Gastrocnemius medialis (tissue), 4 donors: ENCODE measurements at regions not wholly inside any gene's neighbourhood (a gene's known extent, or its start where the extent isn't known, plus 50 kb on each side); places are given as distances from the start of the nearest gene placed in this dataset.

ENCODE experiments used
- ATAC-seq, 2 donors: fragments of 150-250 bp; one replicate each; pipeline ENCODE4 v1.9.1; 2016
- DNase-seq, 2 donors: peaks; one replicate each; pipeline ENCODE4 v3.0.0-alpha.2; 2019
- H3K27ac ChIP-seq, 4 donors: fragments of 200-600 bp; sonication (generic); 1 replicate in 1 of 4; 2 replicates in 3 of 4; pipeline ENCODE4 v1.5.1; 2016 to 2018; ENCODE audit warnings: mild to moderate bottlenecking in 2 of 4, moderate library complexity in 1 of 4
- H3K27me3 ChIP-seq, 3 donors: fragments of 200-600 bp; sonication (generic) in 2 of 3; 1 replicate in 1 of 3; 2 replicates in 2 of 3; pipeline versions ENCODE4 v1.5.1 to v1.6.0; 2016 to 2019; ENCODE audit warnings: mild to moderate bottlenecking in 1 of 3, moderate library complexity in 1 of 3
- H3K36me3 ChIP-seq, 2 donors: fragments of 200-600 bp; sonication (generic) in 1 of 2; one replicate each; pipeline ENCODE4 v1.5.1; 2017 to 2018
- H3K4me1 ChIP-seq, 2 donors: fragments of 200-600 bp; sonication (generic) in 1 of 2; one replicate each; pipeline ENCODE4 v1.5.1; 2016 to 2017; ENCODE audit warnings: mild to moderate bottlenecking in 2 of 2
- H3K4me3 ChIP-seq, 4 donors: fragments of 200-600 bp; sonication (generic) in 3 of 4; 1 replicate in 1 of 4; 2 replicates in 3 of 4; pipeline ENCODE4 v1.5.1; 2016 to 2019; ENCODE audit warnings: mild to moderate bottlenecking in 2 of 4
- H3K9me3 ChIP-seq, 3 donors: fragments of 200-600 bp; sonication (generic) in 2 of 3; 1 replicate in 1 of 3; 2 replicates in 2 of 3; pipeline ENCODE4 v1.5.1; 2016 to 2019
- CTCF ChIP-seq, 5 experiments: fragments of 450-650 bp in 3 of 5; fragments of 200-600 bp in 2 of 5; sonication (generic) in 2 of 5; IDR thresholded peaks in 4 of 5; conservative IDR thresholded peaks in 1 of 5; 1 replicate in 4 of 5; 2 replicates in 1 of 5; pipeline ENCODE4 v1.5.1; 2016 to 2019; ENCODE audit warnings: antibody characterized with exemption in 5 of 5, mild to moderate bottlenecking in 3 of 5, moderate library complexity in 3 of 5
- POLR2A ChIP-seq, 2 donors: fragments of 450-650 bp; IDR thresholded peaks; one replicate each; pipeline ENCODE4 v1.6.1; 2017; ENCODE audit warnings: antibody characterized with exemption in 2 of 2, mild to moderate bottlenecking in 2 of 2, moderate library complexity in 2 of 2
- in situ Hi-C, 4 donors: fragments of 200-750 bp; cut with MboI; loops; one replicate each; pipeline versions ENCODE4 v1.15.0 to v1.8.0; 2017; ENCODE audit warnings: low sequenced_read_pairs in 4 of 4
- intact Hi-C: fragments of 100-400 bp; cut with DNase I; formaldehyde crosslinking; loops from one replicate; pipeline ENCODE4 v1.15.1; 2023; ENCODE audit warnings: low total_unique reads

- Histone ChIP-seq H3K27me3 (no peaks in the 10 kb centered on the region), H3K36me3 (no peaks in the 10 kb centered on the region), H3K27ac (no peak overlapping the region), H3K4me3 (no peak overlapping the region), H3K4me1 (no peaks in the 10 kb centered on the region), H3K9me3 (no peaks in the 10 kb centered on the region)
- DNase-seq: no peak
- ATAC-seq: no peak
- in situ Hi-C loops: no loop called here
- no peak for TF ChIP-seq POLR2A (IDR thresholded peaks at IDR 0.05)
- TF ChIP-seq CTCF (IDR thresholded peaks at IDR 0.05 in 4 of 5, conservative IDR thresholded peaks at IDR 0.05 in 1 of 5): no peak
- intact Hi-C loops: no loop called here
Observed at GRCh38 chrX:65925592-65925991, 114.3 kb downstream of the VSIG4 start.

GRCh38 chrX:65925005-65925404, 114.9 kb downstream of the VSIG4 start:
- Histone ChIP-seq H3K27ac (no peak overlapping the region), H3K4me3 (no peak overlapping the region), H3K4me1 (no peaks in the 10 kb centered on the region), H3K36me3 (no peaks in the 10 kb centered on the region), H3K27me3 (no peaks in the 10 kb centered on the region), H3K9me3 (no peaks in the 10 kb centered on the region)
- in situ Hi-C loops (no loop called here), intact Hi-C loops (no loop called here)
- TF ChIP-seq CTCF (IDR thresholded peaks at IDR 0.05 in 4 of 5, conservative IDR thresholded peaks at IDR 0.05 in 1 of 5) (no peak), POLR2A (IDR thresholded peaks at IDR 0.05) (no peak)
- DNase-seq (no peak), ATAC-seq (no peak)

- intact Hi-C loops (no loop called here), in situ Hi-C loops (no loop called here)
- H3K27ac ChIP-seq: no peak overlapping the region
- ATAC-seq (no peak), DNase-seq (no peak)
- TF ChIP-seq POLR2A (IDR thresholded peaks at IDR 0.05) (no peak), CTCF (IDR thresholded peaks at IDR 0.05 in 4 of 5, conservative IDR thresholded peaks at IDR 0.05 in 1 of 5) (no peak)
- H3K4me1 ChIP-seq: no peaks in the 10 kb centered on the region
- no peaks in the 10 kb centered on the region for H3K27me3 ChIP-seq
- H3K36me3 ChIP-seq: no peaks in the 10 kb centered on the region
- no peaks in the 10 kb centered on the region for H3K9me3 ChIP-seq
- no peak overlapping the region for H3K4me3 ChIP-seq
Observed at GRCh38 chrX:65921363-65921762, 118.5 kb downstream of the VSIG4 start.

DNA sequence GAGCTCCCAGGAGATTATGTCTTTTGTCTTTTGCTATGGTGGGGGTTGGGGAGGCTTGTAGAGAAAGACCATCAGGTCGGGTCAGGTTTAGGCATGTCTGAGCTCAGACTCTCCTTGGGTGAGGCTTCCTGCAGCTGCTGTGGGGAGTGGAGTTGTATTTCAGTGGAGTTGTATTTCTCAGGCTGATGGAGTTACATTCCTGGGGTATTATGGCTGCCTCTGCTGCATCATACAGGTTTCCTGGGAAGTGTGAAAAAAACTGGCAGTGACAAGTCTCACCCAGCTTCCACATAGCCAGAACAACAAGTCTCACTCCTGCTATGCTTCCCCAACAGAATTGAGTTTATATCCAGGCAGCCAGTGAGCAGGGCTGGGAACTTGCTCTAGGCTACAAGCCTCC, 119.3 kb downstream of the VSIG4 start:
- no peak overlapping the region for H3K27ac ChIP-seq
- intact Hi-C loops: no loop called here

More for the DNA sequence above, 119.3 kb downstream of the VSIG4 start:
- no peaks in the 10 kb centered on the region for H3K36me3 ChIP-seq
- H3K27me3 ChIP-seq: no peaks in the 10 kb centered on the region
- no peaks in the 10 kb centered on the region for H3K4me1 ChIP-seq
- in situ Hi-C loops: no loop called here
- no peak overlapping the region for H3K4me3 ChIP-seq
- no peak for DNase-seq
- no peak for ATAC-seq
- H3K9me3 ChIP-seq: no peaks in the 10 kb centered on the region
- no peak for TF ChIP-seq POLR2A (IDR thresholded peaks at IDR 0.05)
- no peak for TF ChIP-seq CTCF (IDR thresholded peaks at IDR 0.05 in 4 of 5, conservative IDR thresholded peaks at IDR 0.05 in 1 of 5)
